GM10266 (cell line): ENCODE measurements at regions not wholly inside any gene's neighbourhood (a gene's known extent, or its start where the extent isn't known, plus 50 kb on each side); places are given as distances from the start of the nearest gene placed in this dataset.
"Not testable (repeated sequence)": the region's sequence is repeated elsewhere in the genome, so short reads cannot be mapped to it uniquely, and the experiment has no call there.

ENCODE experiments used
- DNase-seq: peaks from one replicate; pipeline ENCODE4 v3.0.0; 2012; ENCODE audit errors: extremely low spot score
- TF ChIP-seq, protein P1 (sequence below): IDR thresholded peaks from 2 replicates; pipeline ENCODE4 v1.5.1; 2012; ENCODE audit warnings: mild to moderate bottlenecking, low read depth; ENCODE audit not compliant: control insufficient read depth, insufficient read depth; ENCODE audit errors: missing control alignments

DNA sequence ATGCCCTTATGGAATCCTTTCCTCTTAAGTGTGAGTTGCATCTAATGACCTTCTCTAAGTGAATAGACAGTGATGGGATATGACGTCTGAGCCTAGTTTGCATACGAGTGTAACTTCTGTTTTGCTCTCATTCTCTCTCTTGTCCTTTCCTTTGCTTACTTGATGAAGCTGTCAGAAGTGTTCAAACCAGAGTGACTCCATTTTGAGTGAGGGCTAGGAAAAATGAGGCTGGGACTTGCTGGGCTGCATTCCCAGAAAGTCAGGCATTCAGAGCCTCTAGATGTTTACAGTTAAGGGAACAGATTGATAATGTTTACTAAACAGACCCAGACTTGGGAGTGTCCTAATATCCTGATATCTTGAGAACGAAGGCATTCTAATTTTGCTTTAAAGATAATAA is 311.2 kb upstream of the SOX4 start:
- DNase-seq = not testable (repeated sequence)

DNA sequence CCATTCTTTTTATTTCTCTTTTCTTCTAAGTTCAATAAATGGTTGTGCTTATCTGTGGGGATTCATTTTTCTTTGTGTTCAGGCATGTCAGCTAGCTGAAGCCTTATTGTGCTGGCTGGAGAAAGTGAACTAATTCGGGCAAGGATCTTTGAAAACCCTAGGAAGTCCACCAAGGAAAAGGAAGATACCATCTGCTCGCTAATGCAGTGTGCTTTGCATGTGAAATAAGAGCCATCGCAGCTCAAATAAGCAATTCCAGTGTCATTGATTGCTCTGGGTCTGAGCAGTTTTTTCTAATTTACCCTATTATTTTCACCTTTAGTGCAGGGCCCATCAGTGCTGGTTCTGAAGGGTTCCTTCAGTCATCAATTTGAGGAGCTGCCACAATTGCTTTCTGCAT is 309.4 kb upstream of the SOX4 start:
- TF ChIP-seq, protein P1, sequence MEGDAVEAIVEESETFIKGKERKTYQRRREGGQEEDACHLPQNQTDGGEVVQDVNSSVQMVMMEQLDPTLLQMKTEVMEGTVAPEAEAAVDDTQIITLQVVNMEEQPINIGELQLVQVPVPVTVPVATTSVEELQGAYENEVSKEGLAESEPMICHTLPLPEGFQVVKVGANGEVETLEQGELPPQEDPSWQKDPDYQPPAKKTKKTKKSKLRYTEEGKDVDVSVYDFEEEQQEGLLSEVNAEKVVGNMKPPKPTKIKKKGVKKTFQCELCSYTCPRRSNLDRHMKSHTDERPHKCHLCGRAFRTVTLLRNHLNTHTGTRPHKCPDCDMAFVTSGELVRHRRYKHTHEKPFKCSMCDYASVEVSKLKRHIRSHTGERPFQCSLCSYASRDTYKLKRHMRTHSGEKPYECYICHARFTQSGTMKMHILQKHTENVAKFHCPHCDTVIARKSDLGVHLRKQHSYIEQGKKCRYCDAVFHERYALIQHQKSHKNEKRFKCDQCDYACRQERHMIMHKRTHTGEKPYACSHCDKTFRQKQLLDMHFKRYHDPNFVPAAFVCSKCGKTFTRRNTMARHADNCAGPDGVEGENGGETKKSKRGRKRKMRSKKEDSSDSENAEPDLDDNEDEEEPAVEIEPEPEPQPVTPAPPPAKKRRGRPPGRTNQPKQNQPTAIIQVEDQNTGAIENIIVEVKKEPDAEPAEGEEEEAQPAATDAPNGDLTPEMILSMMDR = no peak
- no peak for DNase-seq

DNA sequence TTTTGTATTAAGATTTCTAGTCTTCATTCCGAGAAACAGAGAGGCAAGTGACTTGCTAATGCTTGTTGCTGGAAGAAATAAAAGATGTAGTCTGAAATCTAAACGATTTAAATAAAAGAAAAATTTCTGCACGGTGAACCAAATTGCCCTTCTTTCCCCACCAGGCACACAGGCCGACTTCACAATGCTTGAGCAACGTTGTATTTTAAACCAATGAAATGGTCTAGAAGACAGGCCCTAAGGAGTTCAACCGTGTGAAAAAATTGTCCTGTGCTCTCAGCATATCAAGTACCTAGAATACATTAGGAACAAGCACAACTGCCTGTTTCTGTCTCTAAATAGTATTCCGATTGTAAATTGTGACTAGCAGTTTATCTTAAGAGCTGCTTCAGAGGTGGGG is 308.8 kb upstream of the SOX4 start:
- no peak for DNase-seq
- TF ChIP-seq, protein P1 = no peak

DNA sequence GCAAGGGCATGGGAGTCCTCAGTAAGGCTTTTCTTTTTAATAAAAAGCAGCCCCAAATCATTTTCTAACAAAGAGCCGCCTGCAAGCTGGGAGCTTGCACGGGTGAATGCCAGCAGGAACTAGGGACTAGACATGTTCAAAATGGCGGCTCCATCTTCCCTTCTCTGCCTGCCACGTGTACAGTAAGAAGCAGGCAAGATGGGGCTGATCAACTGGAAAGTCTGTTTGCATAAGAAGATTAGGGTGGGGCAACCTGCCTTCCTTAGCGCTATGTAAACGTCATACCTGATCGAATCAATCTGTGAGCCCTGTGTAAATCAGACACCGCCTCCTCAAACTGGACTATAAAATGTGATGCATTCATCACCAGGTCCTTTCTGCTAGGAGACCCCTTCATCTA is 299.4 kb upstream of the SOX4 start:
- TF ChIP-seq, protein P1 = no peak

DNA sequence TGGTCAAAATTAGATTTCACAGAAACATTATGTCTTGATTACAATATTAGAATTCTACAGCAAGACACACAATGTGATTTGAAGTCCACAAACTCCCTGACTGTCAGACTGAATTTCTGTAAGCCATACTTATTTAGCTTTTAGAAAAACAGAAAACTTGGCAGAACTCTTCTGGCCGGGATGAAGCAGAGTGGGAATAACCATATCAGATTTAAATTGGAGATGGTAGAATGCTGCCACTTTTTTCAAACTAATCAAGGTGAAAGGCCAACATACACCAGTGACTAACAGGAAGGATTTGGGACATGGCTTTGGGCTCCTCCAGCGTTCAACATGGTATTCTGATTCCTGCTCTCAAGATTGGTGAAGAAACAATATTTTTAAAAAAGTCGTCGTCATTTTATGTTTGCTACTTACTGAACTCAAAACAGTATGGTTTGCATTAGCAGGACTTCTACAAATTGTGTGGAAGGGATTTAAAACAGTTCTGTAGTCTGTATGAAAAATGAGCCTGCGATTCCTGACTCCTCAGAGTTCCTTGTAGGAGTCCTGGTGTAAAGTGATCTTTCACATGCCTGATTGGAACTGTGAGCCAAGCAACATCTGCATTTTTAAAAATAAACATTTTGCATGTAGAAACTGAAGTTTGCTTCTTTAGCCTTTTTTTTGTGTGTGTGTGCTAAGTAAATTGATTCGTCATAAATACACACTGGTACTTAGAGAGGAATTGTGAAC is 297.9 kb upstream of the SOX4 start:
- TF ChIP-seq, protein P1 = no peak
- no peak for DNase-seq

More for the DNA sequence above, 299.4 kb upstream of the SOX4 start:
- no peak for DNase-seq

DNA sequence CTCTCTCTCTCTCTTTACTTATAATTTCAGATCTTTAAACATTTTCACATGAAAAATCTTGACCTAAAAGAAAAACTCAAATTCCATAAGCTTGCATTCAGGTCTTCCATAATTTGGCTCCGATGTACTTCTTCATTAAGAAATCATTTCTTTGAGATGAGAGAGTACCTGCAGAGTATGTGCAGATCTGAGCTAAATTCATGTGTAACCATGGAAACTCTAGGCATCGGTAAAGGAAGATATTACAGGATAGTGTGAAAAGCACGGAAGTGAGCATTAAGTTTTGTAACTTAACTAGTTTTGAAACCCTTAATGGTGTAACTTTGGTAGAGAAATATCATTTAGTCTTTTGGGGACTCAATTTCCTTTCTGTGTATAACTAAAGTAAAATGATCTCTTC is 295.9 kb upstream of the SOX4 start:
- DNase-seq = no peak
- TF ChIP-seq, protein P1 = no peak

DNA sequence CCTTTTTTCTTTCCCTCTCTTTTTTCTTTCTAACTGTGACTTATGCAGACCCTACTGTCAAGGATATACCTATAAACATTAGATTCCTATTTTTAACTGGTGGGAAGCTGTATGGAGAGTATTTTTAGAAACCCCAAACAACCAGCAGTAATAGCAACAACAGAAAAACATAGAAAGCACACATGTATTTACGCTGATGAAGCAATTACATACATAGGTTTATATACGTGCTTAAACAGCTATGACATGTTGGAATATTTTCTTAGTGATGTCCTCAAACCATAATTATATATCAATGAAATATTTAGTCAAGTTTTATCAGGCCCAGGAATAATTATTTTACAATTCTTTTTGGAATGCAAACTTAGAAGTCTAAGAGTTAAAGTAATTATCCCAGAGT is 294.3 kb upstream of the SOX4 start:
- TF ChIP-seq, protein P1 = no peak
- DNase-seq = no peak

DNA sequence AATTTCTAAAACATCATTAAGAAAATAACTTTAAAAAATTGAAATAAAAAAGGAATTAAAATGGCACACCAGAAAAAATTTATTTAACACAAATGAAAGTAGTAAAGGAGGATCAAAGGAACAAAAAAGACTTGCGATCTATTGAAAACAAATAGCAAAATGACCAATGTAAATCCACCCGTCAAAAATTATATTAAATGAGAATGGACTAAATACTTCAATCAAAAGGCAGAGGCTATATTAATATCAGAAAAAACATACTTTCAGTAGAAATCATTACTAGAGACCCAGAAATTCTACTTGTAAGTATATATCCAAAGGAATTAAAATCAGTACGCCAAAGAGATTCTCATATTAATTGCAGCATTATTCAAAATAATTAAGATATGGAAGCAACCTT is 293.1 kb upstream of the SOX4 start:
- DNase-seq = no peak
- TF ChIP-seq, protein P1 = no peak
